PC-9 (cell line): ENCODE measurements at regions not wholly inside any gene's neighbourhood (a gene's known extent, or its start where the extent isn't known, plus 50 kb on each side); places are given as distances from the start of the nearest gene placed in this dataset.

ENCODE experiments used
- BruUV-seq: library from RNA; stranded (reverse); fragments of 400-500 nt; replicated peaks from 2 replicates; lab custom pipeline; 2021; lab: Mats Ljungman, UMichigan
- CTCF ChIA-PET: fragments of 300-600 bp; sonication (Branson Sonifier 250); formaldehyde crosslinking; loops from one replicate; lab custom pipeline; 2022; ENCODE audit warnings: antibody characterized with exemption; lab: Charles Lee
- POLR2A ChIA-PET: fragments of 300-600 bp; sonication (Branson Sonifier 250); formaldehyde crosslinking; loops from one replicate; lab custom pipeline; 2022; ENCODE audit warnings: antibody characterized with exemption; ENCODE audit not compliant: unreplicated experiment; lab: Charles Lee
- DNase-seq, 2 experiments: peaks; one replicate each; pipeline versions ENCODE4 v3.0.0 to v3.0.0-alpha.2; 2015 to 2022; ENCODE audit warnings: mixed read lengths in 1 of 2
- H2AFZ ChIP-seq: fragments of 200-600 bp; sonication (generic); 2 replicates; pipeline ENCODE4 v1.8.1; 2017; ENCODE audit warnings: antibody characterized with exemption
- H3F3A ChIP-seq: fragments of 200-600 bp; sonication (generic); 2 replicates; pipeline ENCODE4 v1.8.1; 2017; ENCODE audit warnings: antibody characterized with exemption, mild to moderate bottlenecking, low read depth; ENCODE audit not compliant: insufficient read depth
- H3K27ac ChIP-seq: fragments of 200-600 bp; sonication (generic); 2 replicates; pipeline ENCODE4 v1.6.1; 2016; ENCODE audit warnings: mixed run types
- H3K27me3 ChIP-seq: fragments of 200-600 bp; sonication (generic); 2 replicates; pipeline ENCODE4 v1.6.1; 2016; ENCODE audit warnings: low read depth, mixed run types; ENCODE audit not compliant: insufficient read depth
- H3K36me3 ChIP-seq: fragments of 200-600 bp; sonication (generic); 2 replicates; pipeline ENCODE4 v1.6.1; 2016; ENCODE audit warnings: low read depth, mixed run types
- H3K4me1 ChIP-seq: fragments of 200-600 bp; sonication (generic); replicated peaks from 2 replicates; pipeline ENCODE4 v1.6.1; 2016; ENCODE audit warnings: mixed run types; ENCODE audit not compliant: insufficient read depth
- H3K4me2 ChIP-seq: fragments of 200-600 bp; sonication (generic); 2 replicates; pipeline ENCODE4 v1.6.1; 2017; ENCODE audit warnings: mixed run types
- H3K4me3 ChIP-seq: fragments of 200-600 bp; sonication (generic); 2 replicates; pipeline ENCODE4 v1.6.1; 2016; ENCODE audit warnings: mixed run types
- H3K79me2 ChIP-seq: fragments of 200-600 bp; sonication (generic); 2 replicates; pipeline ENCODE4 v1.6.1; 2017; ENCODE audit warnings: low read depth, mixed run types
- H3K9me2 ChIP-seq: fragments of 200-600 bp; sonication (generic); 2 replicates; pipeline ENCODE4 v1.8.1; 2017; ENCODE audit warnings: mild to moderate bottlenecking; ENCODE audit not compliant: insufficient read depth
- H3K9me3 ChIP-seq: fragments of 200-600 bp; sonication (generic); 2 replicates; pipeline ENCODE4 v1.8.1; 2016; ENCODE audit warnings: low read depth; ENCODE audit not compliant: insufficient read depth
- H4K20me1 ChIP-seq: fragments of 200-600 bp; sonication (generic); 2 replicates; pipeline ENCODE4 v1.8.1; 2017; ENCODE audit not compliant: insufficient read depth
- EZH2 ChIP-seq: fragments of 200-600 bp; sonication (generic); IDR thresholded peaks from 2 replicates; pipeline ENCODE4 v1.8.0; 2017; ENCODE audit warnings: antibody characterized with exemption, low read depth
- intact Hi-C: fragments of 100-400 bp; cut with micrococcal nuclease; formaldehyde crosslinking; loops from one replicate; pipeline ENCODE4 v1.10.0; 2022; ENCODE audit not compliant: unreplicated experiment
- TF ChIP-seq, protein P1 (sequence below): fragments of 200-600 bp; sonication (generic); conservative IDR thresholded peaks from 2 replicates; pipeline ENCODE4 v1.6.1; 2017; ENCODE audit warnings: mixed run types, antibody characterized with exemption, mild to moderate bottlenecking, moderate library complexity

DNA sequence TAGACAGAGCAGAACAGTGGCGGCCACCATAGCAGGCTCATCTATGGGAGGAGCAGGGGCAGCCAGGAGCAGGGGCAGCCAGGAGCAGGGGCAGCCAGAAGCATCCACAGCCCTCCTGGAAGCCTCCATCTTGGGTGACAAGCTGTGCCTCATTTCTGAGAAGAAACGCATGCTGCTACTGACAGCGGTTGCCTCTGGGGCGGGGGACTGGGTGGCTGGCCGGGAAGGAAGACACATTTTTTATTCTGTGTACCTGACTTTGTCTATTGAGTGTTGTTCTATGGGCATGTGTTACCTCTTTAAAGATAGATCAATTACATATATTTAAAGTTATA lies 71.5 kb upstream of the KLF13 start:
- intact Hi-C loops: no loop called here
- Histone ChIP-seq H3F3A (no peaks in the 10 kb centered on the region), H4K20me1 (no peaks in the 10 kb centered on the region), H3K4me2 (no peak overlapping the region), H3K27ac (no peak overlapping the region), H3K36me3 (no peaks in the 10 kb centered on the region), H3K9me2 (no peaks in the 10 kb centered on the region), H3K4me3 (no peak overlapping the region), H3K27me3 (peaks cover 3% of the 10 kb centered on the region; the same call in 1 of the 2 replicates), H2AFZ (no peak overlapping the region), H3K4me1 (no peaks in the 10 kb centered on the region), H3K9me3 (no peaks in the 10 kb centered on the region), H3K79me2 (no peaks in the 10 kb centered on the region)
- no TSS peak for BruUV-seq
- ChIA-PET CTCF (no interaction called here), POLR2A (no interaction called here)
- TF ChIP-seq EZH2: no peak
- TF ChIP-seq, protein P1, sequence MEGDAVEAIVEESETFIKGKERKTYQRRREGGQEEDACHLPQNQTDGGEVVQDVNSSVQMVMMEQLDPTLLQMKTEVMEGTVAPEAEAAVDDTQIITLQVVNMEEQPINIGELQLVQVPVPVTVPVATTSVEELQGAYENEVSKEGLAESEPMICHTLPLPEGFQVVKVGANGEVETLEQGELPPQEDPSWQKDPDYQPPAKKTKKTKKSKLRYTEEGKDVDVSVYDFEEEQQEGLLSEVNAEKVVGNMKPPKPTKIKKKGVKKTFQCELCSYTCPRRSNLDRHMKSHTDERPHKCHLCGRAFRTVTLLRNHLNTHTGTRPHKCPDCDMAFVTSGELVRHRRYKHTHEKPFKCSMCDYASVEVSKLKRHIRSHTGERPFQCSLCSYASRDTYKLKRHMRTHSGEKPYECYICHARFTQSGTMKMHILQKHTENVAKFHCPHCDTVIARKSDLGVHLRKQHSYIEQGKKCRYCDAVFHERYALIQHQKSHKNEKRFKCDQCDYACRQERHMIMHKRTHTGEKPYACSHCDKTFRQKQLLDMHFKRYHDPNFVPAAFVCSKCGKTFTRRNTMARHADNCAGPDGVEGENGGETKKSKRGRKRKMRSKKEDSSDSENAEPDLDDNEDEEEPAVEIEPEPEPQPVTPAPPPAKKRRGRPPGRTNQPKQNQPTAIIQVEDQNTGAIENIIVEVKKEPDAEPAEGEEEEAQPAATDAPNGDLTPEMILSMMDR: no peak
- DNase-seq: no peak

DNA sequence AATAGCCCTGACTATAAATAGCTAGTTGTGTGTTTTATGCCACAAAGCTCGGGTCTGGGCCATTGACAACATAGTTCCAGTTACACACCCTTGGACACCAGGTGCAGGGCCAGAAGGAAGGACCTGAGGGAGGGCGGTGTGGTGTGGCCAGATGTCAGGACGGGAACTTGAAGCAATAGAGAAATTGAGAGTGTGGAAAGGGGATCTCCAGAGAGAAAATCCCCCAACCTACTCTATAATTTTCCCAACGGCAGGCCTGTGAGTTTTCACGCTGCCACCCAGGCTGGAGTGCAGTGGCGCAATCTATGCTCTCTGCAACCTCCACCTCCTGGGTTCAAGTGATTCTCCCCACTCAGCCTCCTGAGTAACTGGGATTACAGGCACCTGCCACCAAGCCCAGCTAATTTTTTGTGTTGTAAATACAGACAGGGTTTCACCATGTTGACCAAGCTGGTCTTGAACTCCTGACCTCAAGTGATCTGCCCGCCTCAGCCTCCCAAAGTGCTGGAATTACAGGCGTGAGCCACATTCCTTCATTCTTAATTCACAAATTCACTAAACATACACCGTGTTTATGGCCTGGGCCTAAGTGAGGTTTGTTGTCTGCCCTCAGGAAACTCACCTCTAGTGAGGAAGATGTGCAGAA lies 70.8 kb upstream of the KLF13 start:
- H3K9me3 ChIP-seq: no peaks in the 10 kb centered on the region
- intact Hi-C loops: no loop called here
- POLR2A ChIA-PET: no interaction called here

DNA sequence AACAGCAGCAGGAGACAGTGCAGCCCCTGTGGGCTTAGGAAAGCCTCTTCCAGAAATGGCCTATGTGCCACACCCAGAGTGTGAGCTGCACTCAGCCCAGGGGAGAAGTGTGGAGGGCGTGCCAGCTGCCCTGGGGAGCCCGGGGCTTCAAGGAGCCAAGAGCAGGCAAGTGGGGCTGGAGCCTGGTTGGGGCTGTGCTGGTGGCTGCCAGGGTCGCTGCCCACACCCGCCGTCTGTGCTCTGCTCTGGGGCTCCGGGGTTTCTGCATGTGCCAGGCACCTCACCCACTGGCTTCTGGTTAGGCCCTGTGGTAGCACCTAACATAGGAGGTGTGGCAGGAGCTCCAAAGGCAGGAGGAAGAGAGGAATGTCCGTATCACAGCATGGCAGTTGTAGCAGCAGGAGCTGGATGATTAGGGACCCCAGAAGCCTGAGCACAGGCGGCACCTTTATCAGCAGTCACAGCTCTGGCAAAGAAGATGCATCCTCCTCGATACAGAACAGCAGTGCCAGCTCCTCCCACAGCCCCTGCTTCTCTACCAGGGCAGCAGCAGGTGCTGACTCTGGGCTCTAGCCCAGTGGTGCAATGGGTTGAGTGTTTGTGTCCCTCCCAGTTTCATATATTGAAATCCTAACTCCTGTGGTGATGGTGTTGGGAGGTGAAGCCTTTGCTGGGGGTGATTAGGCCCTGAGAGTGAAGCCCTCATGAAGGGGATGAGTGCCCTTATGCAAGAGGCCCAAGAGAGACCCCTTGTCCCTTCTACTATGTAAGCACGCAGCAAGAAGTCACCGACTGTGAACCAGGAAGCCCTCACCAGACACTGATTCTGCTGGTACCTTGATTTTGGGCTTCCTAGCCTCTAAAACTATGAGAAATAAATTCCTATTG lies 70.0 kb upstream of the KLF13 start:
- no peak overlapping the region for H3K4me2 ChIP-seq
- CTCF ChIA-PET: no interaction called here
- no peak for TF ChIP-seq EZH2
- TF ChIP-seq, protein P1: no peak
- no peaks in the 10 kb centered on the region for H3K4me1 ChIP-seq
- no peaks in the 10 kb centered on the region for H3F3A ChIP-seq
- BruUV-seq: no TSS peak
- intact Hi-C loops: no loop called here
- DNase-seq: no peak
- H3K4me3 ChIP-seq: no peak overlapping the region
- H2AFZ ChIP-seq: no peak overlapping the region
- POLR2A ChIA-PET: no interaction called here
- H4K20me1 ChIP-seq: no peaks in the 10 kb centered on the region
- no peaks in the 10 kb centered on the region for H3K9me2 ChIP-seq
- no peak overlapping the region for H3K27ac ChIP-seq
- no peaks in the 10 kb centered on the region for H3K79me2 ChIP-seq
- peaks cover 7% of the 10 kb centered on the region; the same call in 1 of the 2 replicates for H3K27me3 ChIP-seq
- H3K36me3 ChIP-seq: no peaks in the 10 kb centered on the region
- no peaks in the 10 kb centered on the region for H3K9me3 ChIP-seq

More for the DNA sequence above, 70.8 kb upstream of the KLF13 start:
- no peak overlapping the region for H3K4me3 ChIP-seq
- BruUV-seq: no TSS peak
- H3K4me2 ChIP-seq: no peak overlapping the region
- CTCF ChIA-PET: no interaction called here
- no peaks in the 10 kb centered on the region for H4K20me1 ChIP-seq
- DNase-seq: no peak
- no peaks in the 10 kb centered on the region for H3K79me2 ChIP-seq
- no peak overlapping the region for H3K27ac ChIP-seq
- H3F3A ChIP-seq: no peaks in the 10 kb centered on the region
- H2AFZ ChIP-seq: no peak overlapping the region
- no peaks in the 10 kb centered on the region for H3K9me2 ChIP-seq
- peaks cover 3% of the 10 kb centered on the region; the same call in 1 of the 2 replicates for H3K27me3 ChIP-seq
- no peaks in the 10 kb centered on the region for H3K4me1 ChIP-seq
- H3K36me3 ChIP-seq: no peaks in the 10 kb centered on the region
- TF ChIP-seq, protein P1: no peak
- no peak for TF ChIP-seq EZH2
